Kidney epithelial cell (primary cell): ENCODE measurements at regions not wholly inside any gene's neighbourhood (a gene's known extent, or its start where the extent isn't known, plus 50 kb on each side); places are given as distances from the start of the nearest gene placed in this dataset.
A peak's percentile ranks its signal among the peaks of the same experiment; 100 is the strongest.

Experiments used
- DNase-seq: peaks from one replicate; pipeline ENCODE4 v3.0.0-alpha.2; 2010; ENCODE audit warnings: low read depth
- H3K27me3 ChIP-seq: 2 replicates; pipeline ENCODE4 v1.6.0; 2011; ENCODE audit warnings: low read length; ENCODE audit not compliant: control insufficient read depth, insufficient read depth
- H3K36me3 ChIP-seq: 2 replicates; pipeline ENCODE4 v1.5.1; 2011; ENCODE audit warnings: low read length; ENCODE audit not compliant: control insufficient read depth, insufficient read depth
- H3K4me3 ChIP-seq: 2 replicates; pipeline ENCODE4 v1.5.1; 2011; ENCODE audit warnings: low read depth, mild to moderate bottlenecking, control low read depth, low read length
- TF ChIP-seq, protein P1 (sequence below): IDR thresholded peaks from 2 replicates; pipeline ENCODE4 v1.5.1; 2011; ENCODE audit warnings: mild to moderate bottlenecking, moderate library complexity, low read length, control low read depth, inconsistent platforms; ENCODE audit not compliant: insufficient read depth, poor library complexity, severe bottlenecking

DNA sequence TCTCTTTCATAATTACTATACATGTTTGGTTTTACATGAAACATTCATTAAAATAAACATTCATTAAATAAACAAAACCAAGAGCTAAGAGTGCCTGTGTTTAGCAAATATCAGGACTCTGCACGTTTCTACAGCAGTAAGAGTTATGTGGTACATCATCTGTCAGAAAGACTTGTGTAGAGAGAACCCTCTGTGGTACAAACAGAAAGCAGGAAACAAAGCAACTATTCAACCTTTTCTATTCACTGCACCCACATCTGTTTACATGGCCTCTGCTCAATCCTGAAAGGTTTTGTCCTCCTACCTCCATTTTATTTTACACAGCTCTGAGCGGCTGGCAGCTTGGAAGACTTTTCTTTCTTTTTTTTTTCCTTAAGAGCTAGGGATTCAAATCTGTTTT, 90.7 kb upstream of the PCDH18 start:
- Histone ChIP-seq H3K27me3 (no peaks in the 10 kb centered on the region), H3K4me3 (no peak overlapping the region), H3K36me3 (no peaks in the 10 kb centered on the region)
- no peak for DNase-seq
- TF ChIP-seq, protein P1, sequence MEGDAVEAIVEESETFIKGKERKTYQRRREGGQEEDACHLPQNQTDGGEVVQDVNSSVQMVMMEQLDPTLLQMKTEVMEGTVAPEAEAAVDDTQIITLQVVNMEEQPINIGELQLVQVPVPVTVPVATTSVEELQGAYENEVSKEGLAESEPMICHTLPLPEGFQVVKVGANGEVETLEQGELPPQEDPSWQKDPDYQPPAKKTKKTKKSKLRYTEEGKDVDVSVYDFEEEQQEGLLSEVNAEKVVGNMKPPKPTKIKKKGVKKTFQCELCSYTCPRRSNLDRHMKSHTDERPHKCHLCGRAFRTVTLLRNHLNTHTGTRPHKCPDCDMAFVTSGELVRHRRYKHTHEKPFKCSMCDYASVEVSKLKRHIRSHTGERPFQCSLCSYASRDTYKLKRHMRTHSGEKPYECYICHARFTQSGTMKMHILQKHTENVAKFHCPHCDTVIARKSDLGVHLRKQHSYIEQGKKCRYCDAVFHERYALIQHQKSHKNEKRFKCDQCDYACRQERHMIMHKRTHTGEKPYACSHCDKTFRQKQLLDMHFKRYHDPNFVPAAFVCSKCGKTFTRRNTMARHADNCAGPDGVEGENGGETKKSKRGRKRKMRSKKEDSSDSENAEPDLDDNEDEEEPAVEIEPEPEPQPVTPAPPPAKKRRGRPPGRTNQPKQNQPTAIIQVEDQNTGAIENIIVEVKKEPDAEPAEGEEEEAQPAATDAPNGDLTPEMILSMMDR, result no peak

DNA sequence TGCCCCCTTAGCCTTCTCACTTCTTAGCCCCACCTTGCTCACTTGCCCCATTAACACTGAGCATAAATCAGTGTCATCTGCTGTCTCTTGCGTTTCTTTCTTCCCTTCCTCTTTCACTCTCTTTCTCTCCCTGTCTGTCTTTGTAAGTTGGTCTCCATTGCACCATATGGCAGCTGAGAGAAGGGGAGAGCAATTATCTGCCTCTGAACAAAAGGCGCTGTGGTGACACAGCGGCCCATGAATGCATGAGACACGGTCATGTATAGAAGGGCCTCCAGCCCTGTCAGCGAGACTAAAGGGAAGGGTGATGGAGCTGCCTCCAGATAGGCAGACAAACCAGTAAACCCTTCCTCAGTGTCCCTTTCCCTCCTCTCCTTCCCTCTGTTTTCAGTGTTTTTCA, 88.8 kb upstream of the PCDH18 start:
- TF ChIP-seq, protein P1, result no peak
- no peak overlapping the region for H3K4me3 ChIP-seq
- DNase-seq, result no peak
- no peaks in the 10 kb centered on the region for H3K27me3 ChIP-seq
- no peaks in the 10 kb centered on the region for H3K36me3 ChIP-seq

DNA sequence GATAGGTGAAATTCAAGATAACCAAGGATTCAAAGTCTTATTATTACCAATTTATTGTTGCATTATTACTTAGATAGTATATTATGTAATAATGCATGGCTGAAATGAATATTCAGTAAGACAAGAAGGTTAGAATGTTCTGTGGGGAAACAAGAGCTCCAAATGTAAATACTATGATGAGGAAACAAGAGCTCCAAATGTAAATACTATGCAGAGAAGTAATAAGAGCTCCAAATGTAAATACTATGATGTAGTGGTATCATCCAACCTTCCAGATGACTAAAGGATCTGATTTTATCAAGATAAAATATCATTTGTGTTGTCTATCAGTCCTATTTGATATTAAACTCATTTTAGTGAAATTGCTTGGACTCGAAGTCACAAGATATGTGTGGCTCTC, 82.2 kb upstream of the PCDH18 start:
- no peaks in the 10 kb centered on the region for H3K27me3 ChIP-seq
- TF ChIP-seq, protein P1, result no peak
- H3K36me3 ChIP-seq, result no peaks in the 10 kb centered on the region
- H3K4me3 ChIP-seq, result no peak overlapping the region
- DNase-seq, result no peak

DNA sequence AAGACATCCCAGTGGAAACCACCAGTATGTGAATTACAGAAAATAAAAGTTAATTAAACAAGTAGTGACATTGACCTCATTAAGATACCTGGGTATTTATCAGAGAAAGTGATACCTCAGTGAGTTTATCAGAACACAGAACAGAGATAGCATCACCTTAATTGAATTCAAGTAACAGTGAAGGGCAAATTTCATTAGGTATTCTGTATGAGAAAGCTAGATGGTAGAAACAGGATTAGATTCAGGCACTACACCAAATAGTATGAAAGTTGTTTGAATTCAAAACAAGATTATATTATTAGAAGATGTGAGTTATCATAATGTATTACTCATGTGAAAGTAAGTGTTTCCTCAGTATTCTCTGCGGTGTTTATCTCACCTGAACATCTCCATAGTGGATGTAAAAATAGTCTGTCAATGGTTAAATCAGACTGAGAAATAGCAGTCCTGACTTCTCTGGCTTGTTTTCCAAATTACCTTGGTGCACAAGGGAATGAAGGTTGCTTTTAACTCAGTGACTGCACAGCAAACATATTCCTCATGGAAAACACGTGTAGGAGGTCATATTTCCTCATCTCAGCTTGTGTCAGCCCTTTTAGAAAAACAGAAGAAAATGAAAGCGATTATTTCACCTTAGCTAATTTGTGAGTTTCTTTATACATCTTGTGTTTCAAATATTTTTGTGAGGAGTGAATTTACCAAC, 79.9 kb upstream of the PCDH18 start:
- DNase-seq, result no peak
- no peak overlapping the region for H3K4me3 ChIP-seq
- TF ChIP-seq, protein P1, result no peak
- no peaks in the 10 kb centered on the region for H3K27me3 ChIP-seq
- H3K36me3 ChIP-seq, result no peaks in the 10 kb centered on the region

DNA sequence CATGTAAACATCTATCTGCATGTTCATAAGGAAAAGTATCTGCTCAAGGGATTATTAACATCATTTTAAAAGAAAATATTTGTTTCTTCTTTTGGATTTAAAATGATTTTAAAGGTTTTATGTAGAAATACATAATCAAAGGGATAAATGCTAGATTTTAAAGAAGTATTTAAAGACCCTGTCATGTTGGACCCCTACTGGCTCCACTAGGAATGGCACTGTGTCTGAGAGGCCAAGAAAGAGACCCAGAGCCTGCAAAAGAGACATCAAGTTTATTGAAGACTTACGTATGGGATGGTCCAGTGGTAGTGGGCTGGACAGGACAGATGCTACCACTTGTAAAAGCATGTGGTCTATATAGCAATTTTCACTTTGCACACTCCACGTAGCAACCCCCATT, 78.7 kb upstream of the PCDH18 start:
- Histone ChIP-seq H3K4me3 (no peak overlapping the region), H3K27me3 (no peaks in the 10 kb centered on the region), H3K36me3 (no peaks in the 10 kb centered on the region)
- TF ChIP-seq, protein P1, result peak; percentile 45
- no peak for DNase-seq
